ENCODE measurements at regions not wholly inside any gene's neighbourhood (a gene's known extent, or its start where the extent isn't known, plus 50 kb on each side); places are given as distances from the start of the nearest gene placed in this dataset.

- no peaks in the 10 kb centered on the region for H3K4me1 Mint-ChIP-seq
- Histone ChIP-seq H2AFZ (replicated peaks) (no peak overlapping the region), H4K20me1 (ENCODE audit: low read depth) (no peaks in the 10 kb centered on the region), H3K27ac (no peak overlapping the region), H3K4me2 (no peak overlapping the region), H3K27me3 (no peaks in the 10 kb centered on the region), H3F3A (ENCODE audit: low read depth) (peaks cover 9% of the 10 kb centered on the region), H3K36me3 (peaks cover 9% of the 10 kb centered on the region), H3K79me2 (ENCODE audit: low read depth) (no peaks in the 10 kb centered on the region), H3K9ac (no peak overlapping the region), H3K4me3 (no peak overlapping the region), H3K9me3 (ENCODE audit: low read depth) (peaks cover 19% of the 10 kb centered on the region), H3K4me1 (no peaks in the 10 kb centered on the region)
- TF ChIP-seq EZH2 (IDR thresholded peaks at IDR 0.05), result no peak
- TF ChIP-seq CTCF (IDR thresholded peaks at IDR 0.05), result no peak
- no peak for TF ChIP-seq EZH2phosphoT487 (IDR thresholded peaks at IDR 0.05)
- H3K9me3 Mint-ChIP-seq, result peaks cover 16% of the 10 kb centered on the region
- H3K27ac Mint-ChIP-seq, result no peak overlapping the region
- H3K36me3 Mint-ChIP-seq, result no peaks in the 10 kb centered on the region
- no peak overlapping the region for H3K4me3 Mint-ChIP-seq
- DNase-seq (ENCODE audit: low spot score), result no peak
- H3K27me3 Mint-ChIP-seq (ENCODE audit: insufficient read depth, low read depth), result no peaks in the 10 kb centered on the region
Observed at GRCh38 chr4:155428128-155428527, 51.4 kb upstream of the MAP9 start.

GRCh38 chr4:155426953-155427352 lies 50.2 kb upstream of the MAP9 start:
- peaks cover 21% of the 10 kb centered on the region for H3K9me3 Mint-ChIP-seq
- H3K4me3 Mint-ChIP-seq, result no peak overlapping the region
- Histone ChIP-seq H2AFZ (replicated peaks) (no peak overlapping the region), H3K4me2 (no peak overlapping the region), H3K4me3 (no peak overlapping the region), H3K36me3 (peaks cover 9% of the 10 kb centered on the region), H3F3A (ENCODE audit: low read depth) (peaks cover 9% of the 10 kb centered on the region), H3K27ac (no peak overlapping the region), H3K4me1 (no peaks in the 10 kb centered on the region), H3K79me2 (ENCODE audit: low read depth) (no peaks in the 10 kb centered on the region), H3K27me3 (no peaks in the 10 kb centered on the region), H3K9me3 (ENCODE audit: low read depth) (peaks cover 19% of the 10 kb centered on the region), H3K9ac (no peak overlapping the region), H4K20me1 (ENCODE audit: low read depth) (no peaks in the 10 kb centered on the region)
- DNase-seq (ENCODE audit: low spot score), result peak; percentile 17
- no peaks in the 10 kb centered on the region for H3K36me3 Mint-ChIP-seq
- no peak overlapping the region for H3K27ac Mint-ChIP-seq
- no peaks in the 10 kb centered on the region for H3K27me3 Mint-ChIP-seq (ENCODE audit: insufficient read depth, low read depth)
- TF ChIP-seq CTCF (IDR thresholded peaks at IDR 0.05) (no peak), EZH2phosphoT487 (IDR thresholded peaks at IDR 0.05) (no peak), EZH2 (IDR thresholded peaks at IDR 0.05) (no peak)
- no peaks in the 10 kb centered on the region for H3K4me1 Mint-ChIP-seq

All from neural progenitor cell (in vitro differentiated cells).